ENCODE measurements at regions not wholly inside any gene's neighbourhood (a gene's known extent, or its start where the extent isn't known, plus 50 kb on each side); places are given as distances from the start of the nearest gene placed in this dataset.

DNA sequence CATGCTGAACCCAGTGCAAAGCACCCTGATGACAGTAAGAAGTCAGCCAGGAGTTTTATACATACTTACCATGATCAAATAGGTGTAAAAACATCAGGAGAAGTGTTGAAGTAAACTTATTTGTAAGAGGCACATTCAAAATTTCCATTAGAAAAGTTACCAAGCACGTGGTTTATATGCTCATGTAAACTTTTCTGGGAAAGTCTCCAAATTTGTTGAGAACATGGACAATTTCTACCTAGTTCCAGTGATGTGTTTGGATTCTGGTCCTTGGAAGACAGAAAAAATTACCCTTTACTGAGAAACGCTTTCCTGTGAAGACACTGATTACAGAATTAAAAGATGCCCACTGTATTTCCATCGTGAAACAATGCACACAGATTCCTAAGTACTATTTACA, 288.9 kb upstream of the CDH4 start:
- Mint-ChIP-seq H3K9me3 (peaks cover 0 to 2% (median 0%) of the 10 kb centered on the region in 6 donors), H3K4me3 (no peak overlapping the region), H3K36me3 (no peaks in the 10 kb centered on the region), H3K27me3 (ENCODE audit: low read depth in 3 of 3) (peaks cover 2 to 10% (median 2%) of the 10 kb centered on the region in 3 donors), H3K27ac (no peak overlapping the region), H3K4me1 (no peaks in the 10 kb centered on the region)
- no peak for DNase-seq

GRCh38 chr20:60964911-60965310, 287.1 kb upstream of the CDH4 start:
- Mint-ChIP-seq H3K27me3 (ENCODE audit: low read depth in 3 of 3) (peaks cover 2 to 11% (median 2%) of the 10 kb centered on the region in 3 donors), H3K4me1 (no peaks in the 10 kb centered on the region), H3K9me3 (peaks cover 0 to 2% (median 0%) of the 10 kb centered on the region in 6 donors), H3K4me3 (no peak overlapping the region), H3K36me3 (no peaks in the 10 kb centered on the region), H3K27ac (no peak overlapping the region)
- DNase-seq: no peak

- Mint-ChIP-seq H3K4me1 (no peaks in the 10 kb centered on the region), H3K27ac (no peak overlapping the region), H3K9me3 (peaks cover 0 to 2% (median 0%) of the 10 kb centered on the region in 6 donors), H3K27me3 (ENCODE audit: low read depth in 3 of 3) (peaks cover 2 to 16% (median 2%) of the 10 kb centered on the region in 3 donors), H3K4me3 (no peak overlapping the region), H3K36me3 (no peaks in the 10 kb centered on the region)
- no peak for DNase-seq
Observed at GRCh38 chr20:60966031-60966430, 286.0 kb upstream of the CDH4 start.

GRCh38 chr20:60966766-60967165, 285.3 kb upstream of the CDH4 start:
- Mint-ChIP-seq H3K4me1 (no peaks in the 10 kb centered on the region), H3K4me3 (no peak overlapping the region), H3K9me3 (peaks cover 0 to 2% (median 0%) of the 10 kb centered on the region in 6 donors), H3K27me3 (ENCODE audit: low read depth in 3 of 3) (peaks cover 2 to 16% (median 2%) of the 10 kb centered on the region in 3 donors), H3K27ac (no peak overlapping the region), H3K36me3 (no peaks in the 10 kb centered on the region)
- no peak for DNase-seq

DNA sequence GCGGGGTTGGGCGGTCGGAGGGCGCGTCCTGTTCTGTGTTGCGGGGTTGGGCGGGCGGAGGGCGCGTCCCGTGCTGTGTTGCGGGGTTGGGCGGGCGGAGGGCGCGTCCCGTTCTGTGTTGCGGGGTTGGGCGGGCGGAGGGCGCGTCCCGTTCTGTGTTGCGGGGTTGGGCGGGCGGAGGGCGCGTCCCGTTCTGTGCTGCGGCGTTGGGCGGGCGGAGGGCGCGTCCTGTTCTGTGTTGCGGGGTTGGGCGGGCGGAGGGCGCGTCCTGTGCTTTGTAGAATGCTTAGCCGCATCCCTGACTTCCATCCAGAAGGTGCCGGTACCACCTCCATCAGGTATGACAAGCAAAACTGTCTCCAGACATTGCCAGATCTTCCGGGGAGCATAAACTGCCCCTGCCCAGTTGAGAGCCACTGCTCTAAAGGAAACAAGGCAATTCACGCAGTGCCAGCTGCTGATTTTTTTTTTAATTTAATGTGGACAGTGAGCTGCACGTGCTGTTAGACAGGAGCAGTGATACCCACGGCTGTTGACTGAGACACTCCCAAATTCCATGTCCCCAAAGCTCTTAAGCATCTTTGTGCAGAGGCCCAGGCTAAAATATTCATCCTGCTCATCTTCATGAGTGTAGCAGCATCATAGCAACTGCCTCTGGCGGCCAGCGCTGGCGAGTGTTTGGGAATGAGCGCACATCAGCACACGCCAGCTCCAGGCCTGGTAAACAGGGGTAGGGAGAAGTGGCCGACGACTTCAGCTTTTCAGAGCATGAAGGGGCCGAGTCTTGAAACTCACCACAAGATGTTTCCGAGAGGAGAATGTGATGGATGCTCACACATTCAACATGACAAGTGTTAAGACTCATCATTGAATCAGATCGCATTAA, 284.4 kb upstream of the CDH4 start:
- H3K27me3 Mint-ChIP-seq (ENCODE audit: low read depth in 3 of 3): peaks cover 2 to 16% (median 2%) of the 10 kb centered on the region in 3 donors
- no peak overlapping the region for H3K27ac Mint-ChIP-seq
- H3K36me3 Mint-ChIP-seq: no peaks in the 10 kb centered on the region
- no peaks in the 10 kb centered on the region for H3K4me1 Mint-ChIP-seq
- no peak for DNase-seq
- H3K4me3 Mint-ChIP-seq: no peak overlapping the region
- peaks cover 0 to 2% (median 0%) of the 10 kb centered on the region in 6 donors for H3K9me3 Mint-ChIP-seq

GRCh38 chr20:60968853-60969720, 283.0 kb upstream of the CDH4 start:
- no peak for DNase-seq
- peaks cover 0 to 2% (median 0%) of the 10 kb centered on the region in 6 donors for H3K9me3 Mint-ChIP-seq
- H3K36me3 Mint-ChIP-seq: no peaks in the 10 kb centered on the region
- H3K4me1 Mint-ChIP-seq: no peaks in the 10 kb centered on the region
- no peak overlapping the region for H3K4me3 Mint-ChIP-seq
- no peak overlapping the region for H3K27ac Mint-ChIP-seq
- peaks cover 0 to 16% (median 2%) of the 10 kb centered on the region in 3 donors for H3K27me3 Mint-ChIP-seq (ENCODE audit: low read depth in 3 of 3)

DNA sequence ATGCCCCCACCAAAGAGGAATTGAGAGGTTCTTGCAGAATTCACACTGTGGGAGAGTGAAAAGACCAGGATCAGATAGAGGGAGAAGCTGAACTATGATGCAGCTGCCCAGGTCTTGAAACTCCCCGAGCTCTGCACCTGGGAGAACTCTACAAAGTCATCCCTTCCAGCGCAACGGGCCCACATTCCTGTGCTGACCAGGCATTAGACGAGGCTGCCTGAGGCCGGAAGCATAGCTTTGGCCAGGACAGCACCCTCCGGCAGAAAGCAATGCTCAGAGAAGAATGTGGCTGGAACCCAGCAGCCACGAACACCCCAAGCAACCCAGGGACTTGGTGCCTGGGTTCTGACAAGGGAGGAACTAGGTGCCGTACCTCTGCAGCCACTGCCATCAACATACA, 281.5 kb upstream of the CDH4 start:
- Mint-ChIP-seq H3K9me3 (peaks cover 0 to 2% (median 0%) of the 10 kb centered on the region in 6 donors), H3K27me3 (ENCODE audit: low read depth in 3 of 3) (peaks cover 0 to 15% (median 0%) of the 10 kb centered on the region in 3 donors), H3K27ac (no peak overlapping the region), H3K4me3 (no peak overlapping the region), H3K36me3 (no peaks in the 10 kb centered on the region), H3K4me1 (no peaks in the 10 kb centered on the region)
- no peak for DNase-seq

DNA sequence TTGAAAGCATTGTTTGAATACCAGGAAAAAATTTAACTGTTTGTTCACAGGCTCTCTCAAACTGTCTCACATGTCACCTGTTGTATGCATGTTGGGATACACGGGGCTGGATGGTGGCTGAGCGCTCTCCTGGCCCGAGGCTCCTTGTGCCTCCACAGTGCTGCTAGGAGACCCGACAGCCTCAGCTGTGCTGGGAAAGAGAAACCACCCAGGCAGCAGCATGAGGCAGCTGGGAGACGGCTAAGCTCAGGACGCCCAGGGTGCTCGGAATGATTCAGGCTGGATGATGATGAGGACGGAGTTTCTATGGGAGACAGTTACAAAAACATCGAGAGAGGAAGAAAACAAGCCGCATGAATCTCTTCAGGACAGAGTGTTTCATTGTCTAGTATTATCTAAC, 278.0 kb upstream of the CDH4 start:
- no peaks in the 10 kb centered on the region for H3K36me3 Mint-ChIP-seq
- H3K4me3 Mint-ChIP-seq: no peak overlapping the region
- H3K27me3 Mint-ChIP-seq (ENCODE audit: low read depth in 3 of 3): peaks cover 0 to 12% (median 0%) of the 10 kb centered on the region in 3 donors
- DNase-seq: no peak
- peaks cover 0 to 2% (median 0%) of the 10 kb centered on the region in 6 donors for H3K9me3 Mint-ChIP-seq
- no peaks in the 10 kb centered on the region for H3K4me1 Mint-ChIP-seq
- H3K27ac Mint-ChIP-seq: no peak overlapping the region

GRCh38 chr20:60974441-60974945, 277.6 kb upstream of the CDH4 start:
- DNase-seq: no peak
- Mint-ChIP-seq H3K27ac (no peak overlapping the region), H3K4me1 (no peaks in the 10 kb centered on the region), H3K27me3 (ENCODE audit: low read depth in 3 of 3) (peaks cover 0 to 8% (median 0%) of the 10 kb centered on the region in 3 donors), H3K9me3 (peaks cover 0 to 2% (median 0%) of the 10 kb centered on the region in 6 donors), H3K4me3 (no peak overlapping the region), H3K36me3 (no peaks in the 10 kb centered on the region)

- H3K27ac Mint-ChIP-seq: no peak overlapping the region
- H3K4me1 Mint-ChIP-seq: no peaks in the 10 kb centered on the region
- H3K9me3 Mint-ChIP-seq: peaks cover 0 to 10% (median 3%) of the 10 kb centered on the region in 6 donors
- H3K4me3 Mint-ChIP-seq: no peak overlapping the region
- no peak for DNase-seq
- H3K36me3 Mint-ChIP-seq: no peaks in the 10 kb centered on the region
- peaks cover 0 to 3% (median 0%) of the 10 kb centered on the region in 3 donors for H3K27me3 Mint-ChIP-seq (ENCODE audit: low read depth in 3 of 3)
Observed at GRCh38 chr20:60976139-60976538, 275.9 kb upstream of the CDH4 start.

DNA sequence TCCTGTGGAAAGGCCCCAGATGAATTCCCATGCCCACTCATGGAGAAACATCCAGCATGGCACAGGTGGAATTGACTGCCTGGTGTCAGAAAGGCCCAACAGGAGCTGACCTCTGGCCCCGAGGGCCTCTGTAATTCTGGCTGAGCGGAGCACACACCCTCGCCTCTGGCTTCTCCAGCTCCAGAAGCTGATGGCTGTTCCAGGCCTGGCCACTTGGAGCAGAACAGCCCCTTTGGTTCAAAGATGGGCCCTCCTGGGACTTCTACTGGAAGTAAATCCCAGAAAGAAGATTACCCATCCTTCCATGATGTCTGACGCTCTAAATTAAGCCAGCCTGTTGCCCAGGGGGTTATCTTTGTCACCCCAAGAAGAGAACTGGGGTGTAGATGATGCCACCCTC, 275.1 kb upstream of the CDH4 start:
- peaks cover 0 to 3% (median 0%) of the 10 kb centered on the region in 3 donors for H3K27me3 Mint-ChIP-seq (ENCODE audit: low read depth in 3 of 3)
- no peak overlapping the region for H3K27ac Mint-ChIP-seq
- H3K36me3 Mint-ChIP-seq: no peaks in the 10 kb centered on the region
- no peak overlapping the region for H3K4me3 Mint-ChIP-seq
- no peak for DNase-seq
- H3K9me3 Mint-ChIP-seq: peaks cover 0 to 10% (median 3%) of the 10 kb centered on the region in 6 donors
- H3K4me1 Mint-ChIP-seq: no peaks in the 10 kb centered on the region

- no peak overlapping the region for H3K4me3 Mint-ChIP-seq
- DNase-seq: no peak
- H3K4me1 Mint-ChIP-seq: no peaks in the 10 kb centered on the region
- peaks cover 0 to 3% (median 0%) of the 10 kb centered on the region in 3 donors for H3K27me3 Mint-ChIP-seq (ENCODE audit: low read depth in 3 of 3)
- no peak overlapping the region for H3K27ac Mint-ChIP-seq
- peaks cover 0 to 10% (median 3%) of the 10 kb centered on the region in 6 donors for H3K9me3 Mint-ChIP-seq
- no peaks in the 10 kb centered on the region for H3K36me3 Mint-ChIP-seq
Observed at GRCh38 chr20:60977901-60978300, 274.2 kb upstream of the CDH4 start.

- Mint-ChIP-seq H3K36me3 (no peaks in the 10 kb centered on the region), H3K4me1 (no peaks in the 10 kb centered on the region), H3K9me3 (peaks cover 0 to 10% (median 3%) of the 10 kb centered on the region in 6 donors), H3K27ac (no peak overlapping the region), H3K27me3 (ENCODE audit: low read depth in 3 of 3) (peaks cover 0 to 7% (median 5%) of the 10 kb centered on the region in 3 donors), H3K4me3 (no peak overlapping the region)
- no peak for DNase-seq
Observed at GRCh38 chr20:60984666-60985065, 267.4 kb upstream of the CDH4 start.

Measured in immature natural killer cell (primary cell).